MM.1S (cell line): ENCODE measurements at regions not wholly inside any gene's neighbourhood (a gene's known extent, or its start where the extent isn't known, plus 50 kb on each side); places are given as distances from the start of the nearest gene placed in this dataset.
"Not testable (repeated sequence)": the region's sequence is repeated elsewhere in the genome, so short reads cannot be mapped to it uniquely, and the experiment has no call there.

Source experiments
- DNase-seq: peaks from one replicate; pipeline ENCODE4 v3.0.0-alpha.2; 2015
- H2AFZ ChIP-seq: fragments of 300-600 bp; sonication (generic); 2 replicates; pipeline ENCODE4 v1.6.0; 2016; ENCODE audit warnings: antibody characterized with exemption, low read length
- H3F3A ChIP-seq: fragments of 300-600 bp; sonication (generic); 2 replicates; pipeline ENCODE4 v1.6.1; 2016; ENCODE audit warnings: mild to moderate bottlenecking, antibody characterized with exemption, low read length, moderate library complexity, mixed read lengths; ENCODE audit not compliant: insufficient read depth
- H3K27ac ChIP-seq: fragments of 300-600 bp; sonication (generic); 2 replicates; pipeline ENCODE4 v1.5.1; 2016; ENCODE audit warnings: mild to moderate bottlenecking, low read length
- H3K27me3 ChIP-seq: fragments of 300-600 bp; sonication (generic); replicated peaks from 2 replicates; pipeline ENCODE4 v1.6.0; 2016; ENCODE audit warnings: low read length; ENCODE audit not compliant: insufficient read depth
- H3K36me3 ChIP-seq: fragments of 300-600 bp; sonication (generic); replicated peaks from 2 replicates; pipeline ENCODE4 v1.6.1; 2016; ENCODE audit warnings: mild to moderate bottlenecking, low read length, mixed read lengths; ENCODE audit not compliant: insufficient read depth
- H3K4me1 ChIP-seq: fragments of 300-600 bp; sonication (generic); 2 replicates; pipeline ENCODE4 v1.6.1; 2016; ENCODE audit warnings: low read length, mixed read lengths
- H3K4me2 ChIP-seq: fragments of 300-600 bp; sonication (generic); 2 replicates; pipeline ENCODE4 v1.6.0; 2016; ENCODE audit warnings: low read depth, low read length
- H3K4me3 ChIP-seq: fragments of 300-600 bp; sonication (generic); 2 replicates; pipeline ENCODE4 v1.5.1; 2016; ENCODE audit warnings: low read length, mixed read lengths
- H3K79me2 ChIP-seq: fragments of 300-600 bp; sonication (generic); 2 replicates; pipeline ENCODE4 v1.6.1; 2016; ENCODE audit warnings: mixed run types, low read length, mixed read lengths
- H3K9ac ChIP-seq: fragments of 300-600 bp; sonication (generic); 2 replicates; pipeline ENCODE4 v1.6.1; 2016; ENCODE audit warnings: low read length, mixed read lengths
- H3K9me2 ChIP-seq: fragments of 300-600 bp; sonication (generic); replicated peaks from 2 replicates; pipeline ENCODE4 v1.6.1; 2016; ENCODE audit warnings: mild to moderate bottlenecking, low read length, mixed read lengths; ENCODE audit not compliant: insufficient read depth
- H3K9me3 ChIP-seq: fragments of 300-600 bp; sonication (generic); replicated peaks from 2 replicates; pipeline ENCODE4 v1.6.1; 2016; ENCODE audit warnings: mild to moderate bottlenecking, low read length, mixed read lengths; ENCODE audit not compliant: insufficient read depth
- H4K20me1 ChIP-seq: fragments of 300-600 bp; sonication (generic); 2 replicates; pipeline ENCODE4 v1.6.1; 2016; ENCODE audit warnings: mild to moderate bottlenecking, low read length, moderate library complexity, mixed read lengths; ENCODE audit not compliant: insufficient read depth
- CTCF ChIP-seq: fragments of 300-600 bp; sonication (generic); IDR thresholded peaks from 2 replicates; pipeline ENCODE4 v1.5.1; 2016; ENCODE audit warnings: antibody characterized with exemption, low read length, mixed read lengths
- EZH2 ChIP-seq: fragments of 300-600 bp; sonication (generic); optimal IDR thresholded peaks from 2 replicates; pipeline ENCODE3; 2017; ENCODE audit warnings: low read depth, mild to moderate bottlenecking, antibody characterized with exemption, low read length, mixed read lengths
- EZH2phosphoT487 ChIP-seq: fragments of 300-600 bp; sonication (generic); IDR thresholded peaks from 2 replicates; pipeline ENCODE4 v1.6.1; 2018; ENCODE audit warnings: antibody characterized with exemption, low read length

GRCh38 chr6:169858293-169858934 lies 107.0 kb downstream of the ERMARD start:
- TF ChIP-seq CTCF = no peak
- TF ChIP-seq EZH2 = no peak
- TF ChIP-seq EZH2phosphoT487 = no peak
- DNase-seq = no peak
- Histone ChIP-seq H3K4me2 (no peak overlapping the region), H4K20me1 (no peaks in the 10 kb centered on the region), H3K36me3 (no peaks in the 10 kb centered on the region), H3K27me3 (no peaks in the 10 kb centered on the region), H3K4me3 (no peak overlapping the region), H3F3A (no peaks in the 10 kb centered on the region), H3K9ac (no peak overlapping the region), H3K79me2 (no peaks in the 10 kb centered on the region), H3K9me3 (no peaks in the 10 kb centered on the region), H3K4me1 (no peaks in the 10 kb centered on the region), H3K27ac (no peak overlapping the region), H2AFZ (no peak overlapping the region), H3K9me2 (no peaks in the 10 kb centered on the region)

- Histone ChIP-seq H3K27me3 (no peaks in the 10 kb centered on the region), H3K9me3 (no peaks in the 10 kb centered on the region), H4K20me1 (no peaks in the 10 kb centered on the region), H3K9me2 (no peaks in the 10 kb centered on the region), H3K9ac (no peak overlapping the region), H3K79me2 (no peaks in the 10 kb centered on the region), H3K4me3 (no peak overlapping the region), H3K36me3 (no peaks in the 10 kb centered on the region), H3K4me1 (no peaks in the 10 kb centered on the region), H3F3A (no peaks in the 10 kb centered on the region), H3K27ac (no peak overlapping the region), H3K4me2 (no peak overlapping the region), H2AFZ (no peak overlapping the region)
- DNase-seq = no peak
- TF ChIP-seq EZH2 = no peak
- TF ChIP-seq EZH2phosphoT487 = no peak
- no peak for TF ChIP-seq CTCF
Observed at GRCh38 chr6:169857343-169858292, 106.2 kb downstream of the ERMARD start.

DNA sequence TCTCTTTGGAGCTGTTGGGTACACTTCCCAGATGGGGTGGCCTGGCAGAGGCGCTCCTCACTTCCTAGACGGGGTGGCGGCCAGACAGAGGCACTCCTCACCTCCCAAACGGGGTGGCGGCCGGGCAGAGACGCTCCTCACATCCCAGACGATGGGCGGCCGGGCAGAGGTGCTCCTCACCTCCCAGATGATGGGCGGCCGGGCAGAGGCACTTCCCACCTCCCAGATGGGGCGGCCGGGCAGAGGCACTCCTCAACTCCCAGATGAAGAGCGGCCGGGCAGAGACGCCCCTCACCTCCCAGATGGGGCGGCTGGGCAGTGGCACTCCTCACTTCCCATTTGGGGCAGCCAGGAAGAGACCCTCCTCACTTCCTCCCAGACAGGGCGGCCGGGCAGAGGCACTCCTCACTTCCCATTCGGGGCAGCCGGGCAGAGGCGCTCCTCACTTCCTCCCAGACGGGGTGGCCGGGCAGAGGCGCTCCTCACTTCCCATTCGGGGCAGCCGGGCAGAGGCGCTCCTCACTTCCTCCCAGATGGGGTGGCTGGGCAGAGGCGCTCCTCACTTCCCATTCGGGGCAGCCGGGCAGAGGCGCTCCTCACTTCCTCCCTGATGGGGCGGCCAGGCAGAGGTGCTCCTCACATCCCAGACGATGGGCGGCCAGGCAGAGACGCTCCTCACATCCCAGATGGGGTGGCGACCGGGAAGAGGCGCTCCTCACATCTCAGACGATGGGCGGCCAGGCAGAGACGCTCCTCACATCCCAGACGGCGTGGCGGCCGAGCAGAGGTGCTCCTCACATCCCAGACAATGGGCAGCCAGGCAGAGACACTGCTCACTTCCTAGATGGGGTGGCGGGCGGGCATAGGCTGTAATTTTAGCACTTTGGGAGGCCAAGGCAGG lies 105.3 kb downstream of the ERMARD start:
- not testable (repeated sequence) for H3K4me3 ChIP-seq, H3K9me2 ChIP-seq, H3K4me1 ChIP-seq, H3K79me2 ChIP-seq, H3K9ac ChIP-seq, H2AFZ ChIP-seq, H3K27ac ChIP-seq, H3K9me3 ChIP-seq, H3K36me3 ChIP-seq, H4K20me1 ChIP-seq, DNase-seq, H3K27me3 ChIP-seq, H3F3A ChIP-seq, H3K4me2 ChIP-seq
